Stomach (tissue), 4 donors: ENCODE measurements at regions not wholly inside any gene's neighbourhood (a gene's known extent, or its start where the extent isn't known, plus 50 kb on each side); places are given as distances from the start of the nearest gene placed in this dataset.

Source experiments
- EP300 ChIP-seq: sonication (generic); formaldehyde crosslinking; IDR thresholded peaks from one replicate; pipeline ENCODE4 v1.6.1; 2017; ENCODE audit warnings: antibody characterized with exemption
- POLR2A ChIP-seq, 4 donors: fragments of 450-650 bp; IDR thresholded peaks; one replicate each; pipeline ENCODE4 v1.6.1; 2016; ENCODE audit warnings: antibody characterized with exemption in 4 of 4, control low read depth in 2 of 4, mild to moderate bottlenecking in 1 of 4, moderate library complexity in 1 of 4
- POLR2AphosphoS5 ChIP-seq, 3 donors: sonication (generic); formaldehyde crosslinking; IDR thresholded peaks; one replicate each; pipeline ENCODE4 v1.6.1; 2016; ENCODE audit warnings: antibody characterized with exemption in 3 of 3
- TF ChIP-seq, protein P1 (sequence below), 7 experiments: fragments of 450-650 bp in 4 of 7; fragments of 200-600 bp in 3 of 7; sonication (generic) in 3 of 7; IDR thresholded peaks; one replicate each; pipeline ENCODE4 v1.5.1; 2016 to 2019; ENCODE audit warnings: antibody characterized with exemption in 7 of 7, control low read depth in 2 of 7, mild to moderate bottlenecking in 1 of 7

- TF ChIP-seq POLR2AphosphoS5 (IDR thresholded peaks at IDR 0.05) = no peak
- TF ChIP-seq, protein P1, sequence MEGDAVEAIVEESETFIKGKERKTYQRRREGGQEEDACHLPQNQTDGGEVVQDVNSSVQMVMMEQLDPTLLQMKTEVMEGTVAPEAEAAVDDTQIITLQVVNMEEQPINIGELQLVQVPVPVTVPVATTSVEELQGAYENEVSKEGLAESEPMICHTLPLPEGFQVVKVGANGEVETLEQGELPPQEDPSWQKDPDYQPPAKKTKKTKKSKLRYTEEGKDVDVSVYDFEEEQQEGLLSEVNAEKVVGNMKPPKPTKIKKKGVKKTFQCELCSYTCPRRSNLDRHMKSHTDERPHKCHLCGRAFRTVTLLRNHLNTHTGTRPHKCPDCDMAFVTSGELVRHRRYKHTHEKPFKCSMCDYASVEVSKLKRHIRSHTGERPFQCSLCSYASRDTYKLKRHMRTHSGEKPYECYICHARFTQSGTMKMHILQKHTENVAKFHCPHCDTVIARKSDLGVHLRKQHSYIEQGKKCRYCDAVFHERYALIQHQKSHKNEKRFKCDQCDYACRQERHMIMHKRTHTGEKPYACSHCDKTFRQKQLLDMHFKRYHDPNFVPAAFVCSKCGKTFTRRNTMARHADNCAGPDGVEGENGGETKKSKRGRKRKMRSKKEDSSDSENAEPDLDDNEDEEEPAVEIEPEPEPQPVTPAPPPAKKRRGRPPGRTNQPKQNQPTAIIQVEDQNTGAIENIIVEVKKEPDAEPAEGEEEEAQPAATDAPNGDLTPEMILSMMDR (IDR thresholded peaks at IDR 0.05) = no peak
- no peak for TF ChIP-seq EP300
- no peak for TF ChIP-seq POLR2A (IDR thresholded peaks at IDR 0.05)
Measured at GRCh38 chr2:144607099-144607498, 87.2 kb upstream of the ZEB2 start.
